Lower lobe of right lung (tissue), 2 donors: ENCODE measurements at regions not wholly inside any gene's neighbourhood (a gene's known extent, or its start where the extent isn't known, plus 50 kb on each side); places are given as distances from the start of the nearest gene placed in this dataset.

ENCODE experiments used
- ATAC-seq, 2 donors: fragments of 200-7000 bp; cut with Tn5 transposase; one replicate each; pipeline ENCODE4 v1.9.1; 2020 to 2022; ENCODE audit warnings: mild to moderate bottlenecking in 2 of 2, moderate library complexity in 2 of 2
- DNase-seq: peaks from one replicate; pipeline ENCODE4 v3.0.0-alpha.2; 2020
- H3K27ac ChIP-seq: fragments of 200-600 bp; one replicate; pipeline ENCODE4 v1.8.0; 2022
- H3K27me3 ChIP-seq: fragments of 200-600 bp; one replicate; pipeline ENCODE4 v1.8.0; 2022; ENCODE audit warnings: low read depth
- H3K36me3 ChIP-seq: fragments of 200-600 bp; one replicate; pipeline ENCODE4 v1.8.0; 2022; ENCODE audit warnings: mild to moderate bottlenecking
- H3K4me1 ChIP-seq: fragments of 200-600 bp; one replicate; pipeline ENCODE4 v1.8.0; 2022
- H3K4me3 ChIP-seq: fragments of 200-600 bp; one replicate; pipeline ENCODE4 v1.8.0; 2022; ENCODE audit warnings: mild to moderate bottlenecking
- H3K9me3 ChIP-seq: fragments of 200-600 bp; one replicate; pipeline ENCODE4 v1.8.0; 2022
- intact Hi-C: fragments of 100-400 bp; cut with DNase I; formaldehyde crosslinking; loops from one replicate; pipeline ENCODE4 v1.11.0; 2022
- TF ChIP-seq, protein P1 (sequence below): fragments of 200-600 bp; IDR thresholded peaks from one replicate; pipeline ENCODE4 v1.8.0; 2022; ENCODE audit warnings: antibody characterized with exemption, mild to moderate bottlenecking
- donor health status: DM: no; HTN: yes; CAD: no; lungs with severe emphysema.

DNA sequence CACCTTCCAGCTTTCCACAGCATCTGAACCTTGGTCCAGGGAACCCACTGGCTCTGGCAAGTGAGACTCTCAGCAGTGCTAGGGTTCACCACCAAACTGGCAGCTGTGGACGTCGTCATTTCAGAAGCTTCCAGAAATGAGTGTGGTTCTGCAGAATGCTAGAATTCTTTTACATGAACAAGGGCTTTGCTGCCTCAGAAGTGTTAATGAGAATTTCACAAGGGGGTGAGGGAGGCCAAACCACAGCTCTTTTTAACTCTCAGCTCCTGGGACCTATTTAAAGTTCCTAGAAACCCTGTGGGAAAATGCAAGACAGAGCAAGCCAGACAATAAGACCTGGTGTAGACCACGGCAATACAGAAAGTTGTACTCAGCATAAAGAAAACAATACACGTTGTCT, 129.3 kb upstream of the BET1 start:
- ATAC-seq (no peak), DNase-seq (no peak)
- H3K27me3 ChIP-seq, result no peaks in the 10 kb centered on the region
- no peaks in the 10 kb centered on the region for H3K36me3 ChIP-seq
- no peak overlapping the region for H3K4me3 ChIP-seq
- no peaks in the 10 kb centered on the region for H3K4me1 ChIP-seq
- intact Hi-C loops, result no loop called here
- TF ChIP-seq, protein P1, sequence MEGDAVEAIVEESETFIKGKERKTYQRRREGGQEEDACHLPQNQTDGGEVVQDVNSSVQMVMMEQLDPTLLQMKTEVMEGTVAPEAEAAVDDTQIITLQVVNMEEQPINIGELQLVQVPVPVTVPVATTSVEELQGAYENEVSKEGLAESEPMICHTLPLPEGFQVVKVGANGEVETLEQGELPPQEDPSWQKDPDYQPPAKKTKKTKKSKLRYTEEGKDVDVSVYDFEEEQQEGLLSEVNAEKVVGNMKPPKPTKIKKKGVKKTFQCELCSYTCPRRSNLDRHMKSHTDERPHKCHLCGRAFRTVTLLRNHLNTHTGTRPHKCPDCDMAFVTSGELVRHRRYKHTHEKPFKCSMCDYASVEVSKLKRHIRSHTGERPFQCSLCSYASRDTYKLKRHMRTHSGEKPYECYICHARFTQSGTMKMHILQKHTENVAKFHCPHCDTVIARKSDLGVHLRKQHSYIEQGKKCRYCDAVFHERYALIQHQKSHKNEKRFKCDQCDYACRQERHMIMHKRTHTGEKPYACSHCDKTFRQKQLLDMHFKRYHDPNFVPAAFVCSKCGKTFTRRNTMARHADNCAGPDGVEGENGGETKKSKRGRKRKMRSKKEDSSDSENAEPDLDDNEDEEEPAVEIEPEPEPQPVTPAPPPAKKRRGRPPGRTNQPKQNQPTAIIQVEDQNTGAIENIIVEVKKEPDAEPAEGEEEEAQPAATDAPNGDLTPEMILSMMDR, result no peak
- H3K27ac ChIP-seq, result no peak overlapping the region
- H3K9me3 ChIP-seq, result no peaks in the 10 kb centered on the region

GRCh38 chr7:94135180-94135579, 131.0 kb upstream of the BET1 start:
- Histone ChIP-seq H3K4me3 (no peak overlapping the region), H3K27me3 (no peaks in the 10 kb centered on the region), H3K9me3 (no peaks in the 10 kb centered on the region), H3K4me1 (no peaks in the 10 kb centered on the region), H3K36me3 (no peaks in the 10 kb centered on the region), H3K27ac (no peak overlapping the region)
- intact Hi-C loops, result no loop called here
- DNase-seq (no peak), ATAC-seq (no peak)
- TF ChIP-seq, protein P1, result no peak

- Histone ChIP-seq H3K9me3 (no peaks in the 10 kb centered on the region), H3K27me3 (no peaks in the 10 kb centered on the region), H3K4me1 (no peaks in the 10 kb centered on the region), H3K36me3 (no peaks in the 10 kb centered on the region), H3K4me3 (no peak overlapping the region), H3K27ac (no peak overlapping the region)
- TF ChIP-seq, protein P1, result no peak
- intact Hi-C loops, result no loop called here
- no peak for DNase-seq
- no peak for ATAC-seq
Measured at GRCh38 chr7:94142281-94142680, 138.1 kb upstream of the BET1 start.

GRCh38 chr7:94145602-94146001, 141.4 kb upstream of the BET1 start:
- H3K27me3 ChIP-seq, result no peaks in the 10 kb centered on the region
- TF ChIP-seq, protein P1, result no peak
- ATAC-seq, result no peak
- no peak overlapping the region for H3K27ac ChIP-seq
- no peaks in the 10 kb centered on the region for H3K9me3 ChIP-seq
- H3K4me3 ChIP-seq, result no peak overlapping the region
- intact Hi-C loops, result no loop called here
- no peaks in the 10 kb centered on the region for H3K4me1 ChIP-seq
- no peaks in the 10 kb centered on the region for H3K36me3 ChIP-seq
- no peak for DNase-seq

DNA sequence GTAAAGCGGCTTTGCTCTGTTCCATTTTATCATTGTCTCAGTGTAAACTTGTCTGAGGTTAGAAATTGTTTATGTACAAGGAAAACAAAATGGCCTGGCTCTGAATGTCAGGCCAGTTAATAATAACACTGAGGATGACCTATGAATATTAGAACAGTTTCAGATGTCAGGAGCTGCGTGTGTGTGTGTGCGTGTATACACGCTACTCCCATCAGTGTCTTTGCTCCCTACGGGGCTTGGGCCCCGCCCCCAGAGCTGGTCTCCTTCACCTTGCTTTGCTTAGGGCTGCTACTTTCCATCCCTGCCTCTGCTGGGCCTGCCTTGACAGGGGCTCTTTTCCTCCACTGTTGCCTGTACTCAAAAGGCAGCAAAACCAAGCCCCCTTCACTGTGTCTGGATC, 142.3 kb upstream of the BET1 start:
- DNase-seq, result no peak
- H3K27me3 ChIP-seq, result no peaks in the 10 kb centered on the region
- TF ChIP-seq, protein P1, result no peak

More for the DNA sequence above, 142.3 kb upstream of the BET1 start:
- no peak overlapping the region for H3K4me3 ChIP-seq
- H3K27ac ChIP-seq, result no peak overlapping the region
- no peaks in the 10 kb centered on the region for H3K36me3 ChIP-seq
- intact Hi-C loops, result no loop called here
- no peak for ATAC-seq
- H3K4me1 ChIP-seq, result no peaks in the 10 kb centered on the region
- no peaks in the 10 kb centered on the region for H3K9me3 ChIP-seq
